Epidermal melanocyte (primary cell): ENCODE measurements at regions not wholly inside any gene's neighbourhood (a gene's known extent, or its start where the extent isn't known, plus 50 kb on each side); places are given as distances from the start of the nearest gene placed in this dataset.
"Not testable (repeated sequence)": the region's sequence is repeated elsewhere in the genome, so short reads cannot be mapped to it uniquely, and the experiment has no call there.

ENCODE experiments used
- DNase-seq: peaks from one replicate; pipeline ENCODE4 v3.0.0; 2011; ENCODE audit warnings: low spot score; ENCODE audit not compliant: insufficient read length

DNA sequence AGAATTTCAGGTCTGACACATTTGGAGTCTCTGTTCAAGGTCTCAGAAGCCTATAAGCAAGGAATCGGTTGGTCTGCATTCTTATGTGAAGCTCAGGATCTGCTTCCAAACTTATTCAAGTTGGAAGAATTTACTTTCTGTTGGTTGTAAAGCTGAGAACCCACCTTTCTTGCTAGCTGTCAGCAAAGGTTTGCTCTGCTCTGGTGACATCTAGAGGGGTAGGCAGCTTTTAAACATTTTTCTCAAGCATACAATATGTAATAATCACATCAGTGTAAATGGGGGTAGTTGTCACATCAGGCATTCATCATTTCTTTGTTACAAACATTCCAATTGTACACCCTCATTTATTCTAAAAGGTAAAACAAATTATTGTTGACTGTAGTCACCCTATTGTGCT is 935.2 kb downstream of the TRAM1L1 start:
- no peak for DNase-seq

DNA sequence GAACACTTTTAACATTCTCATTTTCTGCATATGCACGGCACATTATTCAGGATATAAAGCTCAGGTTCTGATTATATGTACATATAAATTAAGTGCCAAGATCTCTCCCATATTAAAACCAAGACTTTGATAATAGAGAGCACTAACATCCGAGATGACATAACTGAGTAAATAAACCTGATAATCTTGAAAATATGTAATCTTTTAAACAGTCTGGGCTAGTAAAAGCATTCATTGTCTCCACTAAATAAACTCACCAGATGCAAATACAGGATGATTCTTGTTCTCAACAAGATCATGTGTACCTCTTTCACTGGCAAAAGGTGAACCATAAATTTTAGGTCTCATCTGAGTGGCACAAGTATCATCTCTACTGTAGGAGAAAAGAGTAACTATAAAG is 942.2 kb downstream of the TRAM1L1 start:
- no peak for DNase-seq

DNA sequence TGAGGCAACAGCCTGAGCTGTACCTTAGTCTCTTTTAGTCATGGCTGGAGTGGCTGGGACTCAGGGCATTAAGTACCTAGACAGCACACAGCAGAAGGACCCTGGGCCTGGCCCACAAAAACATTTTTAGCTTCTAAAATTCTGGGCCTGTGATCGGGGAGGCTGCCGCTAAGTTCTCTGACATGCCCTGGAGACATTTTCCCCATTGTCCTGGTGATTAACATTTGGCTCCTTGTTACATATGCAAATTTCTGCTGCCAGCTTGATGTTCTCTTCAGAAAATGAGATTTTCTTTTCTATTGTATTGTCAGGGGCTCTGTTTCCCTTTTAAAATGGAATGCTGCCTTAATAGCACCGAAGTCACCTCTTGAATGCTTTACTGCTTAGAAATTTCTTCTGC is 952.4 kb downstream of the TRAM1L1 start:
- no peak for DNase-seq

DNA sequence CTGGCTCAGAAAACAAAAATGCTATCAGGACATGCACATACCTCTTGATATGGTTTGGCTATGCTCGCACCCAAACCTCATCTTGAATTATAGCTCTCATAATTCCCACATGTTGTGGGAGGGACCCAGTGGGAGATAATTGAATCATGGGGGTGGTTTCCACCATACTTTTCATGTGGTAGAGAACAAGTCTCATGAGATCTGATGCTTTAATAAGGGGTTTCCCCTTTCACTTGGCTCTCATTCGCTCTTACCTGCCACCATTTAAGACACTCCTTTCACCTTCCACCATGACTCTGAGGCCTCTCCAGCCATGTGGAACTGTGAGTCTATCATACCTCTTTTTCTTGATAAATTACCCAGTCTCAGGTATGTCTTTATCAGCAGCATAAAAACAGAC is 958.6 kb downstream of the TRAM1L1 start:
- DNase-seq: no peak

DNA sequence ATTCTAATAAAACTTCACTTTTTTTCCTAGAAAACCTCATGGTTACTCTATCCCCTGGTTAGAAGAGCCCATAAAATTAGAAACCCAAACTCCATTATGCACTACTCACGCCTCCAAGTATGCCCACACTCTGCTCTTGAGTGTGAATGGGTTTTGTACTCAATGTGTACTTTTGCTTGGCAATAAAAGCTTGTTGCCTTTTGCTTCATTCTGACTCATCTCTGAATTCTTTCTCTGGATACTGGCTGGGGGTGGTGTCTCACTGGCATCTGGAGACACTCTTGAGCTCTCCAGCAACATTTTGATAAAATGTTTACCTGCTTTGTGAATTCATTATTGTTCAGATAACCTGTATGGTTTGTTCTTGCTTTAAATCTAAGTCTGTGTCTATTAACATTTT is 963.3 kb downstream of the TRAM1L1 start:
- peak; percentile 11 for DNase-seq

DNA sequence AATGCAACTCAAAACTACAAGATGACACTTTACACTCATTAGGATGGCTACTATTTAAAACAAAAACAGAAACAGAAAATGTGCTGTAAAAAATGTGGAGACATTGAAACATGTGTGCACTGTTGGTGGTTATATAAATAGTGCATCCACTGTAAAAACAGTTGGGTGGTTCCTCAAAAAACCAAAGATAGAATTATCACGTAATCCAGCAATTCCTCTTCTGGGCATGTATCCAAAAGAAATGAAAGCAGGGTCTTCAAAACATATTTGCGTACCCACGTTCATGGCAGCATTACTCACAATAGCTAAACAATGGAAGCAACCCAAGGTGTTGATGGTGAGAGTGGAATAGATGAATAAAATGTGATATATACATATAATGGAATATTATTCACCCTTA is 967.2 kb downstream of the TRAM1L1 start:
- no peak for DNase-seq

DNA sequence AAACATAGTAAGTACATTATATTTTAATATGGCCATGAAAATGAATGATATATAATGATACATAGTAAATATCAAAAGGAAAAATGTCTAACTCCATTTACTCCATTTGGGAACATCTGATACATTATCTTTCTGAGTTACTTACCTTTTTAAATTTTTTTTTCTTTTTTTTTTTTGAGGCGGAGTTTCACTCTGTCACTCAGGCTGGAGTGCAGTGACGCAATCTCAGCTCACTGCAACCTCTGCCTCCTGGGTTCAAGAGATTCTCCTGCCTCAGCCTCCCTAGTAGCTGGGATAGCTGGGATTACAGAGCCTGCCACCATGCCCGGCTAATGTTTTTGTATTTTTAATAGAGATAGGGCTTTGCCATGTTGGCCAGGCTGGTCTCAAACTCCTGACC is 972.5 kb downstream of the TRAM1L1 start:
- not testable (repeated sequence) for DNase-seq

DNA sequence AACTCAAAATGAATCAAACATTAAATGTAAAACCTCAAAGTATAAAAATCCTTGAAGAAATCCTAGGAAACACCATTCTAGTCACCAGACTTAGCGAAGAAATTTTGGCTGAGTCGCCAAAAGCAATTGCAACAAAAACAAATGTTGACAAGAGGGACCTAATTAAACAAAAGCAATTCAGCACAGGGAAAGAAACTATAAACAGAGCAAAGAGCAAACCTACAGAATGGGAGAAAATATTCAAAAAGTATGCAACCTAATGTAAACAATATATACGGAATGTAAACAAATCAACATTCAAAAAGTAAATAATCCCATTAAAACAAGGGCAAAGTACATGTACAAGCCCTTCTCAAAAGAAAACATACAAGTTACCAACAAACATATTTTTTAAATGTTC is 974.7 kb downstream of the TRAM1L1 start:
- no peak for DNase-seq

DNA sequence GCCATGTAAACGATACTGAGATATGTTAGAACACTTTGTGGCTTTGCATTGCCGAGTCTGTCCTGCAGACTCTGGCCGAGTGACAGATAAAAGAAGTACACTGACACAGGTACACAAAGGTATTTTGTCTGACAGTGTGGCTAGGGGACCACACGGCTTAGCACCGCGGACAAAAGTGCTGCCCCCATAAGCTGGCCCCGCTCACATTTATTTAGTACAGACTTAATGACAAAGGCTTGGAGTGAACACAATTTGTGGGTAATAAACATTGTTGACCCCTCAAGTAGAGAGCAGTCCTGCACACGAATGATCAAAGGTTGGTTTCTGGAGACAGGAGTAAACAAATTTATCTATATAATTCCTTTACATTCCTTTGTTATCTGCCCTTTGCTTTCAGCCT is 976.8 kb downstream of the TRAM1L1 start:
- no peak for DNase-seq

DNA sequence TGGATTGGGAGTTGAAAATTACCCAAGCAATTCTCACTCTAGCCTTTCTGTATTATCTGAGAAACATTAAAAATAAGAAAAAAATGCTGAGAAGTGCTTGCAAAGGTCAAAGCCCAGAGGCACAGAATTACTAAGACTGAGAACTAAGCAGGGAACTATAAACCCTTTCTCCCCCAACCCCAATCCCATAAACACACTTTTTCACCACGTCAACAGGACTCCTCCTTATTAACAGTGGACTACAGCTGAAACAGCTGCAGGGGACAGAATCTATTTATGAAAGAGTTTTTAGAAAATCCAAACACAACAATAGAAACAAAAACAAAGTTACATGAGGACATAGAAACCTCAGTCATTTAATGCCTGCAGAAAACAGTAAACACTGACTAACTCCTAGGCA is 984.1 kb downstream of the TRAM1L1 start:
- DNase-seq: no peak

DNA sequence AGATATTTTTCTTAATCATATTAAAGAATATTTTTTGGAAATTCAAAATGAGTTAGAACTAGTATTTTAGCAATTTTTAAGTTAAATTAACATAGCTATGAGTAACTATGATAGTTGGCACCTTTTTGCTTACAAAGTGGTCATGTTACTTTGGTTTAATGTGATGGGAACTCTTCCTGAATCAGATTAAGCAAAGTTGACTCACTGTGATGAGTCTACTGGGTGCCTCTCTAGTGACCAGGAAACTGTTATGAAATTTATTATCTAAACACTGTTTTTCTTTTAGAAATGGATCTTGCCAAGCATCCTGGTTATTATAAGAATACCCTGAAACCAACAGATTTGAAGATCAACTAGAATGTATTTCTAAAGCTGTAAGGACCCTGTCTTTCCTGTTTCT is 985.8 kb downstream of the TRAM1L1 start:
- no peak for DNase-seq

DNA sequence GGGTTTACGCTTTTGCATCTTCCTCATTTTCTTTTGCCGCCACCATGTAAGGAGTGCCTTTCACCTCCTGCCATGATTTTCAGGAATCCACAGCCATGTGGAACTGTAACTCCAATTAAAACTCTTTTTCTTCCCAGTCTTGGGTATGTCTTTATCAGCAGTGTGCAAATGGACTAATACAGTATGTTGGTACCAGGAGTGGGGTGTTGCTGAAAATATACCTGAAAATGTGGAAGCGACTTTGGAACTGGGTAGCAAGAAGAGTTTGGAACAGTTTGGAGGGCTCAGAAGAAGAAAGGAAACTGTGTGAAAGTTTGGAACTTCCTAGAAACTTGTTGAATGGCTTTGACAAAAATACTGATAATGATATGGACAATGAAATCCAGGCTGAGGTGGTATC is 983.9 kb upstream of the NDST4 start:
- DNase-seq: not testable (repeated sequence)

DNA sequence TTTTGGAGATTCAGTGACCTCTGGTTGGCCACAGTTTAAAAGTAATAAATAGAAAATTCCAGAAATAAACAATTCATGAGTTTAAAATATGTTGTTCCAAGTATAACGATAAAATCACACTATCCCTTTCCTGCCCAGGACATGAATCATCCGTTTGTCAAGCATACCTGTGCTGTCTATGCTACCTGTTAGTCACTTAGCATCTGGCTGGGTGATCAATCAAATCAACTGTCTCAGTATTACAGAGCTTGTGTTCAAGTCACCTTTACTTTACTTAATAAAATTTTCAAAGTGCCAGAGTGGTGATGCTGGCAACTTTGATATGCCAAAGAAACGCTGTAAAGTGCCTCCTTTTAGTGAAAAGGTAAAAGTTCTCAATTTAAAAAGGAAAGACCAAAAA is 979.5 kb upstream of the NDST4 start:
- DNase-seq: no peak

DNA sequence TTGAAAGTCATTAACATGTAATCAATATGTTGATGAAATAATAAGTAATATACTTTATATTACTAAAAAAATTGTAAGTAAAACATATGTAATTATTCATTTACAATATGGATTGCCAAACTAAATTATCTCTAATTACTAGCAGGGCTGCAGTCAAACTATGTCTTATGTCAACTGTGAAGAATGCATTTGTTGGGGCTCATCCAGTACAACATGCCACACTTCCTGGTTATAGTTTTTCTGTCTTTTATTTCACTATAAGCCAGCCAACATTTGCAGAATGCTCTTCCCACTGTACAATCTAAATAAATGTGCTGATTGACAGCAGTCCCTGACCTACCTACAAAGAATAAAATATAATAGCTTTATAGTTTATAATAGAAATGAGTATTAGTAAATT is 975.4 kb upstream of the NDST4 start:
- DNase-seq: no peak

DNA sequence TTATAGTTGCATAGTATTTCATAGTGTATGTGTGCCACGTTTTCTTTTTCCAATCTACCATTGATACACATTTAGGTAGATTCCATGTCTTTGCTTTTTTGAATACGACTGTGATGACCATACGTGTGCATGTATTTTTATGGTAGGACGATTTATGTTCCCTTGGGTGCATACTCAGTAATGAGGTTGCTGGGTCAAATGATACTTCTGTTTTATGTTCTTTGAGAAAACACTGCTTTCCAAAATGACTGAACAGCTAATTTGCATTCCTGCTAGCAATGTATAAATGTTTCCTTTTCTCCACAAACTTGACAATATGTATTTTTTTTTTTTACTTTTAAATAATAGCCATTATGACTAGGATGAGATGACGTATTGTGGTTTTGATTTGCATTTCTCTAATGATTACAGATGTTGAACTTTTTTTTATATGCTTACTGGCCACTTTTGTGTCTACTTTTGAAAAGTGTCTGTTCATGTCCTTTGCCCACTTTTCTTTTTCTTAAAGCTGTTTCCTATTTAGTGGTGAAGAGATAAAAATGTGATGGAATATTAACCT is 969.5 kb upstream of the NDST4 start:
- no peak for DNase-seq

DNA sequence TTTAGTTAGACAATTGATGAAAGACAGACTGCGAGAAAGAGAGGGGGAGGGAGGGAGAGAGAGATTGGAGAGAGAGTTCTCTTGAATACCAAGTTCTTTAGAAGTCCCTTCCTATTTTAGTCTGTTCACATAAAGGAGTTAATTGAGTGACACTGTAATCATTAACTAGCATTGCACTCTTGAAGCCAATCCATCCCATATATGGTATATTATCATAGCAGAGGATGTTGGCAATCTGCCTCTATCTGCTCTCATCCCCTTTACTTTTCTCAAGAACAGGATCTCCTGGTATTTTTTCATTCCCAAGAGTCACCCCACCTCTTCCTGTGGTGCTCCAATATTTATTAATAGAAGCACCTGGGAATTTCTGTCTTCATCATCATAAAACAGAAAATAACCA is 959.6 kb upstream of the NDST4 start:
- no peak for DNase-seq

DNA sequence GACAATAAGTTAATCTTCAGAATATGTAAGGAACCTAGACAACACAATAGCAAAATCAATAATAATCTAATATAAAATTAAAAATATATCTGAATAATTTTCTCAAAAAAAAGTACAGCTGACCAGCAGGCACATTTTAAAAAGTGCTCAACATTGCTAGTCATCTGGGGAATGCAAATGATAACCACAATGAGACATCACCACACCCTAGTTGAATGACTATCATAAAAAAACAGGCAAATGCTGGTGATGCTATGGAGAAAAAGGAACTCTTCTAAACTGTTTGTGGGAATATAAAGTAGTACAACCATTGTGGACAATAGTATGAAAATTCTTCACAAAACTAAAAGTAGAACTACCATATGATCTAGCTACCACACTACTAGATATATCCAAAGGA is 956.9 kb upstream of the NDST4 start:
- DNase-seq: no peak

DNA sequence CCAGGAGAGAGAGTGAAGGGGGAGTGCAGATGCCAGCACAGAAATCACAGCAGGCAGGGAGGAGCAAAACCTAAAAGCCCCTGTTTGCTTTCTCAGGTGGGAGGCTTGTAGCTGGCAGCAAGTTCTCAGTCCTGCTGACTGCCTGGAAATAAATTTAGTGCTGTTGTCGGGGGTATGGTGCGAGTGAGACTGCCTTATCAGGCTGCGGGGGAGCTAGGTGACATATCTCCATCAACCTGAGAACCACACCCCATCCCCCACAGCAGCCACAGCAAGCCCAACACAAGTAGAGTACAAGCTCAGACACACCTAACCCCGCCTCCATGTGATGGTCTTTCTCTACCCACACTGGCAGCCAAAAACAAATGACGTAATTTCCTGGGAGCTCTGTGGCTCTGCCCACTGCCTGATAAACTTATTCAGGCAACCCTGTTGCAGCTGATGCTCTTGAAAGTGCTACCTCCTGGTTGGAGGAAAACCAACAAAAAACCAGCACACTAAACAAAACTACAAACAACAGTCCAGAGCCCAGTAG is 953.4 kb upstream of the NDST4 start:
- DNase-seq: no peak

DNA sequence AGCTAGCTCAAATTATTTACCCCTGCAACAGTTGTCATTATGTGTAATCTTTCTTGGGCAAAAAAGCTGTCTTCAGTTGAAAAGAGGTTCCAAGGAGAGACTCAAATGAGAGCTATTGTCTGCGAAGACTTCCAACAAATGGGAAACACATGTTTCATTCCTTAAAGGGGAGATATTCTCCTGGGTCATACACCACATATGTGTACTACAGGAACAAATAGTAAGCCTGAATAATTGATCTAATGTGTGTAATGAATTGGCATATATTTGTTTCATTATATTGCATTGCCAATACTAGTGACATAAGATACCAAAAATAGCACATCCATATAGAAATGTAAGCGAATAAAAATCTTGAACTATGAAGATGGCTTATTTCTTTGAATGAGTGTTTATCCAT is 950.9 kb upstream of the NDST4 start:
- DNase-seq: no peak

DNA sequence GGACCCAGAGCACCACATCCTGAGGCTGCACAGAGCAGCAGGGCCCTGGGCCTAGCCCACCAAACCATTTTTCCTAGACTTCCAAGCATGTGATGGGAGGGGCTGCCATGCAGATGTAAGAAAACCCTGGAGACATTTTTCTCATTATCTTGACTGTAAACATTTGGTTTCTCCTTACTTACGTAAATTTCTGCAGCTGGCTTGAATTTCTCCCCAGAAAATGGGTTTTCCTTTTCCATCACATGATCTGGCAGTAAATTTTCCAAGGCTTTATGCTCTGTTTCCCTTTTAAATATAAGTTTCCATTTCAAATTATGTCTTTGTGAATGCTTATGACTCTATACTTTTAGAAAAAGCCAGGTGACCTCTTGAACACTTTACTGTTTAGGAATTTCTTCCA is 945.9 kb upstream of the NDST4 start:
- no peak for DNase-seq

DNA sequence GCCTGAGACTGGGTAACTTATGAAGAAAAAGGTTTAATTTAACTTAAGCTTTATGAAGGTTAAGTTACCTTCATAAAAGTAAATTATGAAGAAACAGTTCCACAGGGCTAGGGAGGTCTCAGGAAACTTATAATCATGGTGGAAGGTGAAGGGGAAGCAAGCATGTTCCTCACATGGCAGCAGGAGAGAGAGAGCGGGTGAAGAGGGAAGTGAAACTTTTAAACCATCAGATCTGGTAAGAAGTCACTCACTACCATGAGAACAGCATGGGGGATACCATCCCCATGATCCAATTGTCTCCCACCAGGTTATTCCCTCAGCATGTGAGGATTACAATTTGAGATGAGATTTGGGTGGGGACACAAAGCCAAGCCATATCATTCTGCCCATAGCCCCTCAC is 944.7 kb upstream of the NDST4 start:
- DNase-seq: no peak

DNA sequence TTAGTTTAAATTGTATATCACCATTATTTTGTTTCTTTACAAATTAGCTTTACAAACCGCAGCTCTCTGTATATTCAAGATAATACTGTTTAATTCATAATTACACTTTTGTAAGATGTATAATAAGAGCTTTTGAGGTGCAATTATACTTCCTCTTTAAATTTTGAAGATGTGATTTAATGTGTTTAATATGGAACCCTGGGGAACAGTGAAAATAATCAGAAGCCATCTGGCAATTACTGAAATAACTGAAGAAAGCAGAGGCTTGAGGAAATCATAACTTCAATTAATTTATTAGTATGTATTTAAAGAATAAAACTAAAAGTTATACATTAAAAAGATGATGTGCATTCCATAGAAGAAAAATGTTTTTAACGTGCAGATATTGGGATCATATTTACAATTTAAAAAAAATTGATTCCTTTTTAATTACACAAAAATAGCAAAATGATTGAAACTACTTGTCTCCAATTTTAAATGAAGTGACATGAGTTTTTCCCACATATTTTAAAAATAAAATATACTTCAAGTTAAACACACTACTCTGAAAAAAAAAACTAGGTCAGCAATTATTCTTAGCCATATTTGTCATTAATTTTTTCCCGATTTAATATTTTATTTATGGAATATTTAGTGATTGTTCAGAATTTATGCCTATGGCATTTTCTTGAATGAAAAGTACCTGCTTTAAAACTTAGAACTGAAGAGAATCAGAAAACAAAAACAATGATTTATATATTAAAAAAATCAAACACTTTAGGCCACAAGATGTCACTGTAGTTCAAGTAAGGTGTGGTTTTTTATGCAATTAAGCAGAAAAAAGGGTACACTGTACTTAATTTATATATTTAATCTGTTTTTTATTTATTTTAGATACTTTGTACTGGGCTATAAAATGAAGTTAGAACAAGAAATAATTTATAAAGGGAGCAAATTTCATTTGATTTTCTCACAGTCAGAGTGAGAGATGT is 942.7 kb upstream of the NDST4 start:
- no peak for DNase-seq

DNA sequence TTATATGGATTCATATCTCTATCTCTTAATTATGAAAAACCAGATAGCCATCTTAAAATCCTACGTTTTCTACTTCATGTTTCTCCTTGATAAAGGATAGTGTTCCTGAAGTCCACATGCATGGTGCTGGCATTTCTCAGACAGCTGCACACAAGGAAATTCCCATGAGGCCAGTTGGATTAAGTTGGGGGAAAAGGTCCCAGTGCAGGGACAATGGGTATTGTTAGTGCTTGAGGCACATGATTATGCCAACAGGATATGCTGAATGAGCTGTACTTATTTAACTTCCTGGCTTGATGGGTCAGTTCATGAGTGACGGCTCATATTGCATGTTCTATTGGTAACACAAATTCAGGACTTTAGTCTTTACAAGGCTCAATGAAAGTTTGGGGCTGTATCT is 913.9 kb upstream of the NDST4 start:
- DNase-seq: no peak
